Fibroblast of villous mesenchyme (primary cell): ENCODE measurements at regions not wholly inside any gene's neighbourhood (a gene's known extent, or its start where the extent isn't known, plus 50 kb on each side); places are given as distances from the start of the nearest gene placed in this dataset.

ENCODE experiments used
- DNase-seq: peaks from one replicate; pipeline ENCODE4 v3.0.0-alpha.2; 2010; ENCODE audit warnings: low read depth
- H3K4me3 ChIP-seq: 2 replicates; pipeline ENCODE4 v1.5.1; 2011; ENCODE audit warnings: low read depth, mild to moderate bottlenecking, low read length
- TF ChIP-seq, protein P1 (sequence below): IDR thresholded peaks from 2 replicates; pipeline ENCODE4 v1.5.1; 2012; ENCODE audit warnings: low read depth, mild to moderate bottlenecking, low read length; ENCODE audit not compliant: insufficient read depth

GRCh38 chr3:154559623-154560022 is 129.6 kb upstream of the GPR149 start:
- DNase-seq = no peak
- TF ChIP-seq, protein P1, sequence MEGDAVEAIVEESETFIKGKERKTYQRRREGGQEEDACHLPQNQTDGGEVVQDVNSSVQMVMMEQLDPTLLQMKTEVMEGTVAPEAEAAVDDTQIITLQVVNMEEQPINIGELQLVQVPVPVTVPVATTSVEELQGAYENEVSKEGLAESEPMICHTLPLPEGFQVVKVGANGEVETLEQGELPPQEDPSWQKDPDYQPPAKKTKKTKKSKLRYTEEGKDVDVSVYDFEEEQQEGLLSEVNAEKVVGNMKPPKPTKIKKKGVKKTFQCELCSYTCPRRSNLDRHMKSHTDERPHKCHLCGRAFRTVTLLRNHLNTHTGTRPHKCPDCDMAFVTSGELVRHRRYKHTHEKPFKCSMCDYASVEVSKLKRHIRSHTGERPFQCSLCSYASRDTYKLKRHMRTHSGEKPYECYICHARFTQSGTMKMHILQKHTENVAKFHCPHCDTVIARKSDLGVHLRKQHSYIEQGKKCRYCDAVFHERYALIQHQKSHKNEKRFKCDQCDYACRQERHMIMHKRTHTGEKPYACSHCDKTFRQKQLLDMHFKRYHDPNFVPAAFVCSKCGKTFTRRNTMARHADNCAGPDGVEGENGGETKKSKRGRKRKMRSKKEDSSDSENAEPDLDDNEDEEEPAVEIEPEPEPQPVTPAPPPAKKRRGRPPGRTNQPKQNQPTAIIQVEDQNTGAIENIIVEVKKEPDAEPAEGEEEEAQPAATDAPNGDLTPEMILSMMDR = no peak
- no peak overlapping the region for H3K4me3 ChIP-seq

DNA sequence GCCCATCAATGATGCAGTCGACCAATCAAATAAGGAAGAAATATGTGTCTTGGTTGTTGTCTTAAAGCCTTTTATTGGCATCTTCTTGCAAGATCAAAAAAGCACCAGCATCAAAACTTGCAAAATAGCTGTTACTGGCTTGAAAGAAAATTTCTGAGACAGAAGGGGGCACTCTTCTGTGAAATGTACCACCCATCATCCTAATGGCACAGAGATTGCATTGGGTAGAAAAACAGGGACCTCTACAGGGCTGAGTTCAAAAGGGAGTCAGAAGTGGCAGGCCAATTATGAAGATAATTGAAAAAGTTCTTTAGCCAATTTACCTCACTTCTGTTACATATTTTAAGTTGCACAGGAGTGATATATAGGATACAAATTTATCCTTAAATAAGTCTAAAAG is 122.3 kb upstream of the GPR149 start:
- DNase-seq = no peak
- no peak overlapping the region for H3K4me3 ChIP-seq
- TF ChIP-seq, protein P1 = no peak

- no peak for DNase-seq
- TF ChIP-seq, protein P1 = no peak
Measured at GRCh38 chr3:154549391-154549790, 119.4 kb upstream of the GPR149 start.

DNA sequence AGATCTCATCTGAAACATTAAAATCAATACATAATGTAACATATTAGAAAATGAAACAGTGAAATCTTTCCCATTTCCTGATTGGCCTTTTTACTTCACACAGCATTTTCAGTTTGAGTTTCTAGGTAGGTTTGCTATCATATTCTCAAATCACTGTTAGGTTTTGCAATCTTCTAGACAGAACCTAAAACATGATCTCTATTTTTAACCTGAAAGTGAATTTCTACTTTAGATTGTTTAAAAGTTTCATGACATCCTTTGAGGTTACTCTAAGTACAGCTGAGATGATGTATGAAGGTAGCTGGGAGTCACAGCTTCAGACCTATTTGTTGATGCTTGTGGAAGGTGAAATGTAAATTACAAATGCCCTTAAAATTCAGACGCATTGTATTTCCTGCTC is 118.4 kb upstream of the GPR149 start:
- no peak for DNase-seq
- no peak overlapping the region for H3K4me3 ChIP-seq
- TF ChIP-seq, protein P1 = no peak

More at GRCh38 chr3:154549391-154549790, 119.4 kb upstream of the GPR149 start:
- H3K4me3 ChIP-seq = no peak overlapping the region

DNA sequence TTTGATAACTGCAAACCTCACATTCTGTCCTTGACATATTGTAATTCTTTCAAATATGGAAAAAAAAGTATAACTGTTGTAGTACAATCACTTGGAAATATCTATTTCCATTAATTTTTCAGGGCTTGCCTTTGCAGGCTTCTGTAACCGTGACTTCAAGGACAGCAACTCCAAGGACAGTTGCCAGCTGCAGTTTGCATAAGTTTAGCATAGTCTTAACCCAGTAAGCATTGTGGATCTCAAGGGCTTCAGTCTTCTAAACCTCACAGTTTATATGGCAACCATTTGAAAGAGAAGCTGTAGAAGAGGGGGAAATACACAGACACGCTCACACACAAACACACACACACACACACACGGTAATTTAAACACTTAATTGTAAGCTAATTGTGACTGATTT is 112.8 kb upstream of the GPR149 start:
- DNase-seq = no peak
- no peak overlapping the region for H3K4me3 ChIP-seq
- TF ChIP-seq, protein P1 = no peak

- H3K4me3 ChIP-seq = no peak overlapping the region
- TF ChIP-seq, protein P1 = no peak
- DNase-seq = no peak
Measured at GRCh38 chr3:154540950-154541604, 111.1 kb upstream of the GPR149 start.
